Uterus (tissue), 3 donors: ENCODE measurements at regions not wholly inside any gene's neighbourhood (a gene's known extent, or its start where the extent isn't known, plus 50 kb on each side); places are given as distances from the start of the nearest gene placed in this dataset.

ENCODE experiments used
- DNase-seq, 2 donors: peaks; one replicate each; pipeline ENCODE4 v3.0.0-alpha.2; 2019 to 2020
- H3K27ac ChIP-seq, 2 donors: fragments of 200-600 bp; sonication (generic); 1 replicate in 1 of 2; 2 replicates in 1 of 2; pipeline ENCODE4 v1.5.1; 2016 to 2018
- H3K27me3 ChIP-seq, 2 donors: fragments of 200-600 bp; sonication (generic); one replicate each; pipeline ENCODE4 v1.5.1; 2018 to 2019; ENCODE audit warnings: control low read depth in 1 of 2
- H3K36me3 ChIP-seq, 2 donors: fragments of 200-600 bp; sonication (generic); one replicate each; pipeline ENCODE4 v1.5.1; 2019; ENCODE audit warnings: control low read depth in 1 of 2
- H3K4me1 ChIP-seq, 2 donors: fragments of 200-600 bp; sonication (generic); one replicate each; pipeline ENCODE4 v1.5.1; 2018 to 2019; ENCODE audit warnings: control low read depth in 1 of 2
- H3K4me3 ChIP-seq, 2 donors: fragments of 200-600 bp; sonication (generic); 1 replicate in 1 of 2; 2 replicates in 1 of 2; pipeline ENCODE4 v1.5.1; 2018 to 2019; ENCODE audit warnings: mild to moderate bottlenecking in 1 of 2
- H3K9me3 ChIP-seq, 2 donors: fragments of 200-600 bp; sonication (generic); one replicate each; pipeline ENCODE4 v1.5.1; 2019; ENCODE audit warnings: control low read depth in 1 of 2
- POLR2A ChIP-seq, 2 donors: fragments of 450-650 bp; IDR thresholded peaks; one replicate each; pipeline ENCODE4 v1.6.1; 2016; ENCODE audit warnings: antibody characterized with exemption in 2 of 2, mild to moderate bottlenecking in 1 of 2, moderate library complexity in 1 of 2
- intact Hi-C: fragments of 100-400 bp; cut with DNase I; formaldehyde crosslinking; loops from one replicate; pipeline ENCODE4 v1.15.1; 2023; ENCODE audit warnings: low total_unique reads
- TF ChIP-seq, protein P1 (sequence below), 4 experiments: fragments of 200-600 bp in 2 of 4; fragments of 450-650 bp in 2 of 4; sonication (generic) in 2 of 4; IDR thresholded peaks; one replicate each; pipeline ENCODE4 v1.5.1; 2016 to 2019; ENCODE audit warnings: antibody characterized with exemption in 4 of 4, mild to moderate bottlenecking in 2 of 4, moderate library complexity in 1 of 4
- donor health status: DM: yes; HTN: yes; CAD: no.

GRCh38 chr2:67927501-67927900, 135.3 kb downstream of the C1D start:
- Histone ChIP-seq H3K4me3 (no peak overlapping the region), H3K27me3 (no peaks in the 10 kb centered on the region), H3K9me3 (no peaks in the 10 kb centered on the region), H3K36me3 (no peaks in the 10 kb centered on the region), H3K27ac (no peak overlapping the region), H3K4me1 (no peaks in the 10 kb centered on the region)
- TF ChIP-seq, protein P1, sequence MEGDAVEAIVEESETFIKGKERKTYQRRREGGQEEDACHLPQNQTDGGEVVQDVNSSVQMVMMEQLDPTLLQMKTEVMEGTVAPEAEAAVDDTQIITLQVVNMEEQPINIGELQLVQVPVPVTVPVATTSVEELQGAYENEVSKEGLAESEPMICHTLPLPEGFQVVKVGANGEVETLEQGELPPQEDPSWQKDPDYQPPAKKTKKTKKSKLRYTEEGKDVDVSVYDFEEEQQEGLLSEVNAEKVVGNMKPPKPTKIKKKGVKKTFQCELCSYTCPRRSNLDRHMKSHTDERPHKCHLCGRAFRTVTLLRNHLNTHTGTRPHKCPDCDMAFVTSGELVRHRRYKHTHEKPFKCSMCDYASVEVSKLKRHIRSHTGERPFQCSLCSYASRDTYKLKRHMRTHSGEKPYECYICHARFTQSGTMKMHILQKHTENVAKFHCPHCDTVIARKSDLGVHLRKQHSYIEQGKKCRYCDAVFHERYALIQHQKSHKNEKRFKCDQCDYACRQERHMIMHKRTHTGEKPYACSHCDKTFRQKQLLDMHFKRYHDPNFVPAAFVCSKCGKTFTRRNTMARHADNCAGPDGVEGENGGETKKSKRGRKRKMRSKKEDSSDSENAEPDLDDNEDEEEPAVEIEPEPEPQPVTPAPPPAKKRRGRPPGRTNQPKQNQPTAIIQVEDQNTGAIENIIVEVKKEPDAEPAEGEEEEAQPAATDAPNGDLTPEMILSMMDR (IDR thresholded peaks at IDR 0.05): no peak
- no peak for TF ChIP-seq POLR2A (IDR thresholded peaks at IDR 0.05)
- DNase-seq: no peak
- intact Hi-C loops: no loop called here

DNA sequence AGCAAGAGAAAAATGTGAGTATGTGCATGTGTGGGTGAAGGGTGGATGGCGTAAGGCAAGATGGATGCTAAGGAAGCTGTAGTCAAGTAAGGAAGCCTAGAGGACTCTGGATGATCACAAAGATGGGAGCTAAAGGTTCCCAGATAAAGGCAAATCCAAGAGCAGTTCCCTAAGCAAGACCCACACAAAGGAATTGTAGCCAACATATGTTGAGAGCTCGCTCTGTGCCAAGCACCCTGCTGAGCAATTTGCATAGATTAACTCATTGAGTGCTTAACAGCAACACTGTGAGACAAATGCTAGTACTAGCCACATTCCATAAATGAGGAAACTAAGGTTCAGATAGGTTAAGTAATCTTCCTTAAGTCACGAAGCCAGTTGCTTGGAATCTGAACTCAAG, 132.6 kb downstream of the C1D start:
- Histone ChIP-seq H3K27ac (no peak overlapping the region), H3K4me3 (no peak overlapping the region), H3K9me3 (no peaks in the 10 kb centered on the region), H3K36me3 (no peaks in the 10 kb centered on the region), H3K4me1 (no peaks in the 10 kb centered on the region), H3K27me3 (no peaks in the 10 kb centered on the region)
- no peak for TF ChIP-seq POLR2A (IDR thresholded peaks at IDR 0.05)
- TF ChIP-seq, protein P1 (IDR thresholded peaks at IDR 0.05): no peak
- intact Hi-C loops: no loop called here
- DNase-seq: no peak

DNA sequence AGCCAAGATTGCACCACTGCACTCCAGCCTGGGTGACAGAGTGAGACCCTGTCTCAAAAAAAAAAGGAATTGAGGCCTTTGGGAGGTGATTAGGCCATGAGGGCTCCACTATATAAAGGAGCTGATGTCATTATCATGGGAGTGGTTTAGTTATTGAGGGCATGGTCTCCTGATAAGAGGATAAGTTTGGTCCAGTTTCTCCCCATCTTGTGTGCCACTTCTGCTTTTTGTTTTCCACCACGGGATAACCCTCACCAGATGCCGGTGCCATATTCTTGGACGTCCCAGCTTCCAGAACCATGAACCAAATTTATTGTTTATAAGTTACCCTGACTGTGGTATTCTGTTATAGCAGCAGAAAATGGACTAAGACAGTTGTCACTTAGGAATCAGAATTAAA, 125.8 kb downstream of the C1D start:
- H3K9me3 ChIP-seq: no peaks in the 10 kb centered on the region
- intact Hi-C loops: no loop called here
- no peaks in the 10 kb centered on the region for H3K27me3 ChIP-seq
- no peak overlapping the region for H3K27ac ChIP-seq
- H3K36me3 ChIP-seq: no peaks in the 10 kb centered on the region
- no peak for TF ChIP-seq POLR2A (IDR thresholded peaks at IDR 0.05)
- TF ChIP-seq, protein P1 (IDR thresholded peaks at IDR 0.05): no peak
- no peak overlapping the region for H3K4me3 ChIP-seq
- H3K4me1 ChIP-seq: no peaks in the 10 kb centered on the region
- DNase-seq: no peak

GRCh38 chr2:67938053-67938452, 124.8 kb downstream of the C1D start:
- no peak overlapping the region for H3K4me3 ChIP-seq
- H3K9me3 ChIP-seq: no peaks in the 10 kb centered on the region
- DNase-seq: no peak
- H3K27me3 ChIP-seq: no peaks in the 10 kb centered on the region
- H3K4me1 ChIP-seq: no peaks in the 10 kb centered on the region
- H3K27ac ChIP-seq: no peak overlapping the region
- H3K36me3 ChIP-seq: no peaks in the 10 kb centered on the region
- TF ChIP-seq, protein P1 (IDR thresholded peaks at IDR 0.05): no peak
- TF ChIP-seq POLR2A (IDR thresholded peaks at IDR 0.05): no peak
- intact Hi-C loops: no loop called here

DNA sequence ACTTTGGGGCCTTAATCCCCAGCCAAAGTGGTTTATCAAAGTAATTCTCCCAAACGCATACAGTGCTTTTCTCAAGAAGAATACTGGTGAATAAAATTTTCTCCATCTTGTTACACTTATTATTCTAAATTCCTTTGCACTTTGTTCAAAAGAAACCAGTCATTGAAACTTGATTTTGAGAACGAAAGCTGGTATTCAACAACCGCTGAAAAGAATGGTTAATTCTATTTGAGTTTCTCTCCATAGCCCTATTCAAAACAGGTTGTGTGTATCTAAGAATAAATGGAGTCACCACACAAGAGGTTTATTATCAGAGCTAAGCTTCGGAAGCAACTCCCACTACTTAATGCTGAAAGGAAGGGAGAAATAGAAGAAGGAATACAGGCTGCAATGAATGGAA, 117.7 kb downstream of the C1D start:
- Histone ChIP-seq H3K27me3 (no peaks in the 10 kb centered on the region), H3K36me3 (no peaks in the 10 kb centered on the region), H3K4me3 (no peak overlapping the region), H3K4me1 (no peaks in the 10 kb centered on the region), H3K27ac (no peak overlapping the region), H3K9me3 (no peaks in the 10 kb centered on the region)
- intact Hi-C loops: no loop called here
- no peak for TF ChIP-seq POLR2A (IDR thresholded peaks at IDR 0.05)
- TF ChIP-seq, protein P1 (IDR thresholded peaks at IDR 0.05): no peak
- DNase-seq: no peak
